Glutamatergic neuron (in vitro differentiated cells): ENCODE measurements at regions not wholly inside any gene's neighbourhood (a gene's known extent, or its start where the extent isn't known, plus 50 kb on each side); places are given as distances from the start of the nearest gene placed in this dataset.

ENCODE experiments used
- DNase-seq: peaks from one replicate; pipeline ENCODE4 v3.0.0; 2022
- H3K27ac Mint-ChIP-seq: one replicate; pipeline ENCODE4 v1.8.0; 2020; ENCODE audit warnings: mild to moderate bottlenecking, mixed read lengths, inconsistent platforms; ENCODE audit not compliant: unreplicated experiment
- H3K27me3 Mint-ChIP-seq: one replicate; pipeline ENCODE4 v1.8.0; 2020; ENCODE audit warnings: mild to moderate bottlenecking, moderate library complexity, mixed read lengths, inconsistent platforms; ENCODE audit not compliant: unreplicated experiment
- H3K36me3 Mint-ChIP-seq: one replicate; pipeline ENCODE4 v1.8.0; 2020; ENCODE audit warnings: mild to moderate bottlenecking, mixed read lengths, inconsistent platforms; ENCODE audit not compliant: unreplicated experiment
- H3K4me1 Mint-ChIP-seq: one replicate; pipeline ENCODE4 v1.8.0; 2020; ENCODE audit warnings: mild to moderate bottlenecking, low read depth, mixed read lengths, inconsistent platforms; ENCODE audit not compliant: unreplicated experiment
- H3K4me3 Mint-ChIP-seq: one replicate; pipeline ENCODE4 v1.8.0; 2020; ENCODE audit warnings: mild to moderate bottlenecking, mixed read lengths, inconsistent platforms; ENCODE audit not compliant: unreplicated experiment
- H3K9me3 Mint-ChIP-seq: one replicate; pipeline ENCODE4 v1.8.0; 2020; ENCODE audit warnings: mild to moderate bottlenecking, moderate library complexity, mixed read lengths, inconsistent platforms; ENCODE audit not compliant: unreplicated experiment
- CTCF ChIP-seq: fragments of 200-600 bp; sonication (generic); IDR thresholded peaks from one replicate; pipeline ENCODE4 v1.5.0; 2021; ENCODE audit not compliant: partially characterized antibody, unreplicated experiment

GRCh38 chr18:51630706-51631105 lies 433.2 kb upstream of the MEX3C start:
- peaks cover 6% of the 10 kb centered on the region for H3K36me3 Mint-ChIP-seq
- H3K4me1 Mint-ChIP-seq: peaks cover 7% of the 10 kb centered on the region
- H3K27ac Mint-ChIP-seq: no peak overlapping the region
- DNase-seq: no peak
- H3K4me3 Mint-ChIP-seq: no peak overlapping the region
- H3K27me3 Mint-ChIP-seq: no peaks in the 10 kb centered on the region
- peaks cover 3% of the 10 kb centered on the region for H3K9me3 Mint-ChIP-seq
- no peak for TF ChIP-seq CTCF

- H3K4me3 Mint-ChIP-seq: no peak overlapping the region
- TF ChIP-seq CTCF: no peak
- peaks cover 6% of the 10 kb centered on the region for H3K9me3 Mint-ChIP-seq
- H3K27ac Mint-ChIP-seq: no peak overlapping the region
- H3K36me3 Mint-ChIP-seq: peaks cover 19% of the 10 kb centered on the region
- no peaks in the 10 kb centered on the region for H3K27me3 Mint-ChIP-seq
- no peak for DNase-seq
- H3K4me1 Mint-ChIP-seq: no peaks in the 10 kb centered on the region
These were observed 440.4 kb upstream of the MEX3C start for GRCh38 chr18:51637881-51638280.

- Mint-ChIP-seq H3K27ac (no peak overlapping the region), H3K4me1 (peaks cover 3% of the 10 kb centered on the region), H3K9me3 (peaks cover 6% of the 10 kb centered on the region), H3K27me3 (no peaks in the 10 kb centered on the region), H3K36me3 (peaks cover 19% of the 10 kb centered on the region), H3K4me3 (no peak overlapping the region)
- DNase-seq: no peak
- no peak for TF ChIP-seq CTCF
These were observed 442.1 kb upstream of the MEX3C start for GRCh38 chr18:51639541-51639940.

GRCh38 chr18:51643483-51643882 lies 446.0 kb upstream of the MEX3C start:
- TF ChIP-seq CTCF: no peak
- no peak for DNase-seq
- no peak overlapping the region for H3K4me3 Mint-ChIP-seq
- no peaks in the 10 kb centered on the region for H3K27me3 Mint-ChIP-seq
- H3K36me3 Mint-ChIP-seq: peaks cover 5% of the 10 kb centered on the region
- H3K4me1 Mint-ChIP-seq: peaks cover 3% of the 10 kb centered on the region
- H3K9me3 Mint-ChIP-seq: no peaks in the 10 kb centered on the region
- no peak overlapping the region for H3K27ac Mint-ChIP-seq

- H3K4me1 Mint-ChIP-seq: peaks cover 3% of the 10 kb centered on the region
- H3K9me3 Mint-ChIP-seq: no peaks in the 10 kb centered on the region
- H3K36me3 Mint-ChIP-seq: no peaks in the 10 kb centered on the region
- H3K27ac Mint-ChIP-seq: no peak overlapping the region
- DNase-seq: no peak
- TF ChIP-seq CTCF: no peak
- H3K4me3 Mint-ChIP-seq: no peak overlapping the region
- no peaks in the 10 kb centered on the region for H3K27me3 Mint-ChIP-seq
These were observed 448.1 kb upstream of the MEX3C start for GRCh38 chr18:51645607-51646006.
